HG03521 (cell line): ENCODE measurements at regions not wholly inside any gene's neighbourhood (a gene's known extent, or its start where the extent isn't known, plus 50 kb on each side); places are given as distances from the start of the nearest gene placed in this dataset.
"Not testable (repeated sequence)": the region's sequence is repeated elsewhere in the genome, so short reads cannot be mapped to it uniquely, and the experiment has no call there.

Experiments
- ATAC-seq: cut with Tn5 transposase; IDR thresholded peaks from one replicate; pipeline ENCODE4 v1.9.1; 2021; ENCODE audit warnings: mild to moderate bottlenecking, moderate library complexity; ENCODE audit not compliant: unreplicated experiment

DNA sequence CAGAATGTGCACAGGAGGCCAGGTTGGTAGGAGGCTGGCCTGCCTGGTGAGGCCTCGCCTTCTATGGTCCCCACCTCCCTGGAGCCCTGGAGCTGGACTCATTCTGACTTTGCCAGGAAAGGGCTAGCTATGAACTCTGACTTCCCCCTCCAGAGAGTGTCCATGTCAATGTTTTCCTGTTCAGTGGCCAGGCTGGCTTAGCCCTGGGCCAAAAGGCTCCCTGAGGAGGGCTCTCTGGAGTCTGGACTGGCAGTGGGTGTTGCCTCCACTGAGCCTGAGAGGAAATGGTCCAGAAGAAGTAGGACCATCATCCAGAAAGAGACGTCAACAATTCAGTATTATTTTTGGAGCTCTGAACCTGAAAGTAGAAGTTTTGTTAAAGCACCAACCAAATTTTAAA, 178.7 kb downstream of the CHIC2 start:
- no peak for ATAC-seq

DNA sequence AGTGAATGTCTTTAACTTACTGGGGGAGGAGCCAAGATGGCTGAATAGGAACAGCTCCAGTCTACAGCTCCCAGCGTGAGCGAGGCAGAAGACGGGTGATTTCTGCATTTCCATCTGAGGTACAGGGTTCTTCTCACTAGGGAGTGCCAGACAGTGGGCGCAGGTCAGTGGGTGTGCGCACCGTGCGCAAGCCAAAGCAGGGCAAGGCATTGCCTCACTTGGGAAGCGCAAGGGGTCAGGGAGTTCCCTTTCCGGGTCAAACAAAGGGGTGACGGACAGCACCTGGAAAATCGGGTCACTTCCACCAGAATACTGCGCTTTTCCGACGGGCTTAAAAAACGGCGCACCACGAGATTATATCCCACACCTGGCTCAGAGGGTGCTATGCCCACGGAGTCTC, 187.3 kb downstream of the CHIC2 start:
- not testable (repeated sequence) for ATAC-seq

DNA sequence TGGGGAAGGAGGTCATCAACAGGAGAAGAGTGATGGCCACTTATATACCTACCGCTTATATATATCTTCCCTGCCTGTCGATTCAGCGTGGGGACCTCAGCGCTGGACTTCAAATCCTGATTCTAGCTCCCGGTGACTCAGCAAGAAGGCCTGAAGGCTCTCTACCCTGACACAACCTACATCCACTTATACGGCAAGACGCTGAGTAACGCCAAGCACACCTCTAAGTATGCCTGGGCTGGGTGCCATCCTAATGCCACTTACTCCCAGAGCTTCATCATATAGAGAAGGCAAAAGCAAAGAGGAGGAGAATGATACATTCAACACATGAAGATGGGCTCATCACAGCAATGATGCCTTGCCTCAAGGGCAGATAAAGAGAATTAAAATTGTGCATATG, 198.3 kb downstream of the CHIC2 start:
- no peak for ATAC-seq

DNA sequence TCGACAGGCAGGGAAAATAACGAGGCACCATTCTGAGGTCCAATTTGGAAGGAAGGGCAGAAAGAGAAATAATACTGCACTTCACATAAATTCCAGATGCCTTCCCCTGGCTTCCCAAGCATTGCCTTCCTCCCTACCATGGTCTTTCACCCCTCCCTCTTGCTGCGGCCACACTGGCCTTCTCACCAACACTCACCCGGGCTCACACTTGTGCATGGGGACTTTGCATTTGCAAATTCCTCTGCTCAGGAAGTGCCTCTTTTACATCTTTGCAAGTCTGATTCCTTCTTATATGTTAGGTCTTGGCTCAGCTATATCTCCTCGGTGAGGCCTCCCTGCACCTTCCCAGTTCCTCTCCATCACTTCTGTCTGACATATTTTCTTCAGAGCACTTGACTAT, 199.4 kb downstream of the CHIC2 start:
- ATAC-seq, result no peak

DNA sequence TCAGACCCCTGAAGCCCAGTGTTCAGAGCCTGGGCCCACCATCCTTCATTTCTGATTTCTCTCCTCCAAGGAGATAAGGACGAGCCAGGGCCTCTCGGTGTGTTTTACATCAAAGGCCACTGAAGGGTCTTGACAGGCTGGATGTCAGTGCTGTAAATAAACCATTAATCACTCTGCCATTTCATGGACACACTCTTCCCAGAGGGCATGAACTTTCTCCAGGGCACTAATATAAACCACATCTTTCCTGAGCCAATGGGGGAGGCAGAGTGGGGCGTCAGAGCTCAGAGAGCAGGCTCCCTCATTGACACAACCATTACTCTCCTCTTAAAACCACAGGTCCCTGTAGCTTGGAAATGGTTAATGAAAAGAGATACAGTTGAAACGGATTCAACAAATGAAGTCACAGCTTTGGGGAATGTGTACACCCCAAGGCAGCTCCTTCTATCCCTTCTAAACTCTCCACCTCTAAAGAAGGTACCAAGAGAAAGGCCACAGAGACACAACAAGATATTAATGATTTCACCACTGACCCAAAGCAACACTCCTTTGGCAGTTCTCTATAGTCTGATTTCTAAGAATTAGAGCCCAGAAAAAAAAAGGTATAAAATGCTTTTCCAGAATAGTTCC, 200.6 kb downstream of the CHIC2 start:
- no peak for ATAC-seq

DNA sequence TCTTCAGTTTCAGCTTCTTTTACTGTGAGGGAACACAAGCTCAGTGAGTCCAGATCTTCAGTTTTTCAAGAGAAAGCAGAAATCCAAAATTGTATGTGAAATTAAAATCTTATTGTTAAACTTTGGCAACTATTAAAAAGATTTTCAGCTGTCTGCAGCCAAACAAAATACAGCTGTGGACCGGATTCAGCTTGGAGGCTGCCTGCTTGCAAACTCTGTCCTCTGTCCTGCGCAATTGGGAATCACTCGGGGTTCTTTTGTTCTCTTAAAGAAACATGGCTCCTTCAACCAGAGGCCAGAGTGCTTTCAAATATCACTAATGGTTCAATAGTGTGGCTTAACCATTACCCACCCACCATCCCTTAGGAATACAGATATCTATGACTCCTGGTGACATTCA, 201.2 kb downstream of the CHIC2 start:
- no peak for ATAC-seq

DNA sequence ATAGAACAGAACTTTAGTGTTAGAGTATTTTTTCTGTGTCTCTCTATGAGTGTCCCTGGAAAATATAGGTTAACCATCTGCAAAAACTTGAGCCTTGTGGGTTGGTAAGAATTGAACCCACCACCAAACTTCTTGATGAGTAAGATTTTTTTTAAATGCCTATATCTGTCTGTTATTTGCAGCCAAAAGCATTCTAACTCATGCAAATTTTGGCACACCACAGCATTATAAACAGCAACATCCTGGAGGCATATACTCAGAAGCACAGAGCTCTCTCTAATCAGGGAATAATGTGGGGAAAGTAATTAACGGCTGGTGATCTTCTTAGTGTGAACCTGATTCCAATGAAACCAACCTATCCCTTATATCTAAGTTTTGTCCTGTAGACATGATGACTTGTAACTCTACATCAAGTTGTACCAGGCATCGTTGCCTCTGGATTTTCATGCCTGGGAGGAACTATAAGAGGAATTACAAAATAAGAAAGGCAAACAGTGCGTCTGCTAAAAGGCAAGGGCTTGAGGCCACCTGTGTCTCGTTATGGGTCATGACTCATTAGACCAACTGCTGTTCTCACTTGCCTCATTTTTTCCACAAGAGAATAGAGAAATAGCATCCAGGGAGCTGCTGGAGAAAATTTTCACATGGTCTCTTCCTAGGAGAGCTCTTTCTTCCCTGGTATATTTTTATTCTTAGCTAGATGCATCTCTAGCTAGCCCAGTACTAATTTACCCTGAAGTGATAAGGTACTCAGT, 202.4 kb downstream of the CHIC2 start:
- no peak for ATAC-seq

DNA sequence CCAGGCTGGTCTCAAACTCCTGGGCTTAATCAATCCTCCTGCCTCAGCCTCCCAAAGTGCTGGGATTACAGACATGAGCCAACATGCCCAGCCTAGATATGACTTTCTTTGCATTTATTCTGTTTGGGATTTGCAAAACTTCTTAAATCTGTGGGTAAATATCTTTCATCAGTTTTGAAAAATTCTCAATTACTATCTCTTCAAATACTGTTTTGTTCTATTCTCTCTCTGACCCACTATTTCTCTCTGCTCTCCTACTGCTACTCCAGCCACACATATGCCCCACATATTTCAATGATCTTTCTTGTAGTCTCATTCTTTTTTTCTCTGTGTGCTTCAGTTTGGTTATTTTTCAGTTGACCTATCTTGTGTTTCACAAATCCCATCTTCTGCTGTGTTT, 205.1 kb downstream of the CHIC2 start:
- ATAC-seq, result no peak

DNA sequence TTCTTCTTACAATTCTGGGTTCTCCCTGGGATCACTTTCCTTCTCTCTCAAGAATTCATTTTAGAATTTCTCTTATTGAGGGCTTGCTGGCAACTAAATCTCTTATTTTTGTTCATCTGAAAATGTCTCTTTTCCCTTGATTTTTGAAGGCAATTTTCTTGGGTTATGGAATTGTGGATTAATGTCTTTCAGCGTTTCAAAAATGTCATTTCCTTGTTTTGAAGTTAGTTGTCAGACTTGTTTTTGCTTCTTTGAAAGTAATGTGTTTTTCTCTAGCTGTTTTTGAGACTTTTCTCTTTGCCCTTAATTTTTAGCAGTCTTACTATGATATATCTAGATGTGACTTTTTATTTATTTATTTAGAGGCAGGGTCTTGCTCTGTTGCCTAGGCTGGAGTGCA, 205.7 kb downstream of the CHIC2 start:
- ATAC-seq, result no peak

DNA sequence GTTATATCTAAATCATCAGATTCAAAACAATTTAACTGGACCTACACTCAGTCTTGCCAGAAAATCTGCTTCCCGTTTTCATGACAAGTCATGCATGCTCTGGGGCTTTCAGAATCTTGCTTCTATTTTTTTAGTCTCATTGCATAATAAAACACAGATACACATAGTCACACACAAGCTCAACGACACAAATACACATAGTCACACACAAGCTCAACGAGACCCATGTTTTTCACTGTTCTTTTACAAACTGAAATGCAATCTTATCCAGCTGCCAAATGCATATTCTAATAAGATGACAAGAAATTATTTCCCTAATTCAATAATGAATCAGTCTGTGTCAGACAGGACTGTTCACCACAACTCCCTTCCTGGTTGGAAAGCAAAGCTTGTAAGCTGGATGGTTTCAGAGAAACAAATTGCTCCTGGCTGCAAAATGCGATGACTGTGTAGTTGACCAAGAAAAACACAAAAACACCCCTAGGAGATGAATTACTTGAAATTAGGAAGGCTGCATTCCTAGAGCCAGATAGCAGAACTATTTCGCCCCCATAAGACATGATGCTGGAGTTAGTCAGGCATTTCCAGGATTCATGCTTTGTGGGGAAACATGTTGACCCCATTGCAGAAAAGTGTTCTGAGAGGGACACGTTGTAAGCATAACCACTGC, 208.7 kb downstream of the CHIC2 start:
- no peak for ATAC-seq

DNA sequence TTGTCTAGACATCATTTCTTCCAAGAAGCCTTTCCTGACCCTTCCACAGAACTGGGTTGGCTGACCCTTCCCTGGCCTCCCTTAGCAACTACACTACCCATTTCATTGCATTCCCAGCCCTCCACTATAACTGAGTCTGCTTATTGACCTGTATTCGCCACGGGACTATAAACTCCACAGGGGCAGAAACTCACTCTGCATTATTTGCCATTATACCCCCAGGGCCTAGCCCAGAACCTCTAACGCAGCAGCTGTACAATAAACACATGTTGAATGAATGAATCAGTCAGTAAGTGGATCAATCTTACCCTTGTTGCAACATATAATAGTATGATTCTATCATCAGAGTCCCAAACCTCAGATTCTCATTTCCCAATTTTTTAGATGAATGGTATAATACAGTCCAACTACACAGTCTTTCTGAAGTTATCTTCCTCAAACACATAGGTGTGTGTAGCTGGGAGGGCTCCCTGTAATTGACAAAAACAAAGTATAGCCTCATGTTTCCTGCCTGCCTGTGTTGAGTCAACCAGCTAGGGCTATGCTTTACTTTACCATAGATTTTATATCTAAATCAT, 209.3 kb downstream of the CHIC2 start:
- ATAC-seq, result no peak

DNA sequence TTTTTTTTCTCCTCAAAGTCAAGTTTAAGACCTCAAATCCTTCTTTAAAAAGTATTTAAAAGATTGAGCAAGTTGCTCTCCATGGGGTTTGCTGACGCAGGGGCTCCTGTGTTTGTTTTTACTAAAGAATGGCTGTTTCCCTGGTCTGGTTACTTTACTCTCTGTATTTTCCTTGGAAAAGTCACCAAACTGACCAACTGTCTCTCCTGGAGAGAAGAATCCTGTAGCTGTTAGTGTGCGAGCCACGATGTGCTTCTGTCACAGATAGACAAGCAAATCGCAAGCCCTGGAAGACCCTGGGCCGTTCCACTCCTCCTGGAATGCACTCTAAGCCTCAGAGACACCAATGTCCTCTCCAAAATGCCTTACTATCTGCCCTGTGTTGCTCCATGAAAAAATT, 212.1 kb downstream of the CHIC2 start:
- ATAC-seq, result no peak

DNA sequence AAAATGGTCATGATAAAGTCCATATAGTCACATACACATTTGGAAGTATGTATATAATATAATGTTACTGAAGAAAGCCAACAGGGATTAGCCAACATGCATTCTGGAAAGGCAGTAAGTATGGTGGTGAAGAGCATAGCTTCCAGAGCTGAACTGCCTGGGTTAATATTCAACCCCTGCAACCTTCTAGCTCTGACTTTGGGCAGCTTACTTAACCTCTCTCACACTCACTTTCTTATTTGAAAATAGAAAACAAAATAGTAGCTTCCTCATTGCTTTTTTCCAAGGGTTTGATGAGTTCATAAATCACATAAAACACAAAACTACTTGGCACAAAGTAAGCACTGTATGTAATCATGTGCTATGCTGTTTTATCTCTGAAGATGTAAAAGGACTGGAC, 216.4 kb downstream of the CHIC2 start:
- ATAC-seq, result no peak

DNA sequence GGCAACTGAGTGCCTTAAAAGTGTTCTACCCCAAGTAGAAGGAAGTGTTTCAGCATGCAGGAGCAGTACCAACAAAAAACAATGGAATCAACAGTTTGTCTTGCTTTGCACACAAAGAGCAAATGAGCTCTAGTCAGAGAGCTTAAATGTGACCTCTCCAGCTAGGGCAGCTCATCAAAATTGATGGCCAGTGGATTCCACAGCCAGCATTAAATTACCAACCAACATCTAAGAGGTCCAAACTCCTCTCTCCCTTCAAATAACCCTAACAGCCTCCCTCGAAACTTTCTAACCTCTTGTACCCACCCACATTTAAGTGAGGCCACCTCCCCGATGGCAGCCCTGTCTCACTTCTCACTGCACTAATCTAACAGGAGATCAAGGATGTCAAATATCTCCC, 219.9 kb downstream of the CHIC2 start:
- no peak for ATAC-seq

DNA sequence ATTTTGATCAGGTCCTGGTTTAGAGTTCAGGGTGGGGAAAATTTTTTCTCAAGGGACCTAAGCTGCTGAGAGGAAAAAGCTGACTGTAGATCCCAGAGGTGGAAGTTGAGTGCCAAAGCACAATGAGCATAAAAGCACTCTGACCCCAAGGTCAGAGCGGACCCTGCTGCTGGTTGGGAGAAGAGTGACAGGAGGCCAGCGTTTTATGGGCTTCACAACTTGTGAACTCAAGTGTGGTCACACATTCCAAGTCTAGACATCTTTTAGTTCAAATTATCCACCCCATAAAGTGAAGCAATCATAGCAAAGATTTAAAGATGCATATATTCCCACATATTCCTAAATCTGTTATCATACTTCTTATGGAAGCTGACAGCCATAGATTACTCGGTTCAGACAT, 220.3 kb downstream of the CHIC2 start:
- ATAC-seq, result no peak

DNA sequence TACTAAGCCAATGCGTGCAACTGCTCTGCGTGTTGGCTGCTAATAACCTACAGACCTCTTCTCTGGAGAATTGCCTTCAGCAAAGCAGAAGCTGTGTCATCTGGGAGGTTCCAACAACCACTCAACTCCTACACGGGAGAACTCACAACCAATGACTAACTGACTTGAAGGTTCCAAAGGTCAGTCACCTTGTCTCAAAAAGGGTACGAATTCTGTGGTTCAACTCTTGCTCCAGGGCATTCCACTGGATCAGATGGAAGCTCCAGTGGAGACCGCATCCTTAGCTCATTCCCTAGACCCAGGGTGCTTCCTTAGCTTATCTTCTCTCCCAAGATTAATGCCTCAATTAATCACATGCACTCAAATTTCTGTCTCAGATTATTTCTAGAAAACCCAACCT, 222.7 kb downstream of the CHIC2 start:
- ATAC-seq, result no peak

DNA sequence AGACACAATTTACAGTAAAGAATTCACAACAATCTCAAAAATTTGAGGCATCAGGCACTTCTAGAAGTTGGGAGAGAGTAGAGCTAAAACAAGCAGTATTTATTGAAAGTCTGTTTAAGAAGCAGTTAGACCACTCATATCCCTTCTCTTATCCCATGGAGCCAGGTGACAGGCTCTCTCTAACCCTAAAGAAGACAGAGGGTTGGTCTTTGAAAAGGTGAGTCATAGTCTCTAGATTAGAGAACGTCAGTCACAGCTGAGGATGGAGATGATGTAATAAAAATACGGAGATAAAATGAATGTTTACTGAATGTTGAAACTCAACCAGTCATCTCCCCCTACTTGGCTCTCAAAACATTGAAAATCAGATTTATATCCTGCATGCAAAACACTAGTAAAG, 223.8 kb downstream of the CHIC2 start:
- ATAC-seq, result no peak

DNA sequence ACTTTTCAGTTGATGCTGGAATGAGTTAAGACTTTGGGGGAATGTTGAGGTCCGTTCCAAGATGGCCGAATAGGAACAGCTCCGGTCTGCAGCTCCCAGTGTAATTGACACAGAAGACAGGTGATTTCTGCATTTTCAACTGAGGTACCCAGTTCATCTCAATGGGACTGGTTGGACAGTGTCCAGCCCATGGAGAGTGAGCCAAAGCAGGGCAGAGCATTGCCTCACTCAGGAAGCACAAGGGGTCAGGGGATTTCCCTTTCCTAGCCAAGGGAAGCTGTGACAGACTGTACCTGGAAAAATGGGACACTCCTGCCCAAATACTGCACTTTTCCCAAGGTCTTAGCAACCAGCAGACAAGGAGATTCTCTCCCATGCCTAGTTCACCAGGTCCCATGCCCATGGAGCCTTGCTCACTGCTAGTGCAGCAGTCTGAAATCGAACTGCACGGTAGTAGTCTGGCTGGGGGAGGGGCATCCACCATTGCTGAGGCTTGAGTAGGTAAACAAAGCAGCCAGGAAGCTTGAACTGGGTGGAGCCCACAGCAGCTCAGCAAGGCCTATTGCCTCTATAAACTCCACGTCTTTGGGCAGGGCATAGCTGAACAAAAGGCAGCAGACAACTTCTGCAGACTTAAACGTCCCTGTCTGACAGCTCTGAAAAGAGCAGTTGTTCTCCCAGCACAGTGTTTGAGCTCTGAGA, 231.0 kb downstream of the CHIC2 start:
- ATAC-seq, result not testable (repeated sequence)

DNA sequence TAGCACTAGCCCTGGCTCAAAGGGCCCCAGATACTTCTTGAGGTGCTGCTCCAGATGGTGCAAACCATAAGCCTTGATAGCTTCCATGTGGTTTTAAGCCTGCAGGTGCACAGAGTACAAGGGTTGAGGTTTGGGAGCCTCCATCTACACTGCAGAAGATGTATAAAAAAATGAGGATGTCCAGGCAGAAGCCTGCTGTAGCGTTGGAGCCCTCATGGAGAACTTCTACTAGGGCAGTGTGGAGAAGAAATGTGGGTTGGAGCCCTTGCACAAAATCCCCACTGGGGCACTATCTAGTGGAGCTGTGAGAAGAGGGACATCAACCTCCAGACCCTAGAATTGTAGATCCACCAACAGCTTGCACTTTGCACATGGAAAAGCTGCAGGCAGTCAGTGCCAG, 231.9 kb downstream of the CHIC2 start:
- no peak for ATAC-seq

DNA sequence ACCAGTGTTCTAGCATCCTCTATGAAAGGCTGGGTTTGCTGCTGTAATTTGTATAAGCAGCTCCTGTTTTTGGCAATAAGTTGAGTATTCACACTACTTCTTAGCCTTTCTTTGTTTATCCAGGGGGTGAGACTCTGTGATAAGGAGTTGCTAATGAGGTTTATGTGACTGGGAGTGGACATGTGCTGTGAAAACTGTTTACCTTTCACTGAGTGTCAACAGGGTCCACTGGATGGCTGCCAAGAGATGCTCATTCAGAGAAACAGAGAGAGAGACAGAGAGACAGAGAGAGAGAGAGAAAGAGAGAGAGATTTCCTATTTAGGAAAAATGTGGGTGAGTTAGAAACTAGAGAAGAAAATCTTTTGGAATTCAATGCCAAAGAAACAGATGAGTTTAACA, 233.9 kb downstream of the CHIC2 start:
- no peak for ATAC-seq

DNA sequence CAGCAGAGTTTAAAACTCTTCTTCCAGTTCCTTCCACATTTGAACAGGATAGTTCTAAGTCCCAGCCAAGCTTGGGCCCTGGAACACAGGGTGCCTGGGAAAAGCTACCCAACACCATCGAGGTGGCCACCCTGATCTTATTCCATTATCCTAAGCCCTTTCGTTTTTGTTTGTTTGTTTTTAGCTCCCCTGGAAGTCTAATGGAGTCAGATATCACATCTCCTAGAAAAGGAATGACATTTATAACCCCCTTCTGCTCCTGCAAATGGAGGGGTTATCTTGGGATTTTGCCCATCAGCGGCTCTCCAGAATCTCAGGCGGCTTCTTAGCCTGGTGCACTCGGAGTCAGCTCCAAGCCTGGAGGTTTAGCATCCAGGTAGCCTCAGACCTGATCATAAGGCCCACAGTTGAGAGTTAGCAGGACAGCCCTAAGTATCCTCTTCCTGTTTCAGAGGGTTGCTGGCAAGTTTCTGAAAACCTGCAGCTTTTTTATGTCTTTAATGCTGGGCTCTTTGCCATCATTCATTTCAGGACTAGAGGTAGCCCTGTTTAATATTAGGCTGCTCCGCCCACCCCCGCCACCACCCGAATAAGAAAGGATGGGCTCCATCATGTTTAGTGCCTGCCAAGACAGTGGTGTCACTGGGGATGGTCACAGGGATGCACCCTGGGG, 230.0 kb upstream of the LNX1 start:
- no peak for ATAC-seq
